Gastrocnemius medialis (tissue), 4 donors: ENCODE measurements at regions not wholly inside any gene's neighbourhood (a gene's known extent, or its start where the extent isn't known, plus 50 kb on each side); places are given as distances from the start of the nearest gene placed in this dataset.

Experiments used
- ATAC-seq, 2 donors: fragments of 150-250 bp; one replicate each; pipeline ENCODE4 v1.9.1; 2016
- DNase-seq, 2 donors: peaks; one replicate each; pipeline ENCODE4 v3.0.0-alpha.2; 2019
- H3K27ac ChIP-seq, 4 donors: fragments of 200-600 bp; sonication (generic); 1 replicate in 1 of 4; 2 replicates in 3 of 4; pipeline ENCODE4 v1.5.1; 2016 to 2018; ENCODE audit warnings: mild to moderate bottlenecking in 2 of 4, moderate library complexity in 1 of 4
- H3K27me3 ChIP-seq, 3 donors: fragments of 200-600 bp; sonication (generic) in 2 of 3; 1 replicate in 1 of 3; 2 replicates in 2 of 3; pipeline versions ENCODE4 v1.5.1 to v1.6.0; 2016 to 2019; ENCODE audit warnings: mild to moderate bottlenecking in 1 of 3, moderate library complexity in 1 of 3
- H3K36me3 ChIP-seq, 2 donors: fragments of 200-600 bp; sonication (generic) in 1 of 2; one replicate each; pipeline ENCODE4 v1.5.1; 2017 to 2018
- H3K4me1 ChIP-seq, 2 donors: fragments of 200-600 bp; sonication (generic) in 1 of 2; one replicate each; pipeline ENCODE4 v1.5.1; 2016 to 2017; ENCODE audit warnings: mild to moderate bottlenecking in 2 of 2
- H3K4me3 ChIP-seq, 4 donors: fragments of 200-600 bp; sonication (generic) in 3 of 4; 1 replicate in 1 of 4; 2 replicates in 3 of 4; pipeline ENCODE4 v1.5.1; 2016 to 2019; ENCODE audit warnings: mild to moderate bottlenecking in 2 of 4
- H3K9me3 ChIP-seq, 3 donors: fragments of 200-600 bp; sonication (generic) in 2 of 3; 1 replicate in 1 of 3; 2 replicates in 2 of 3; pipeline ENCODE4 v1.5.1; 2016 to 2019
- CTCF ChIP-seq, 5 experiments: fragments of 450-650 bp in 3 of 5; fragments of 200-600 bp in 2 of 5; sonication (generic) in 2 of 5; IDR thresholded peaks in 4 of 5; conservative IDR thresholded peaks in 1 of 5; 1 replicate in 4 of 5; 2 replicates in 1 of 5; pipeline ENCODE4 v1.5.1; 2016 to 2019; ENCODE audit warnings: antibody characterized with exemption in 5 of 5, mild to moderate bottlenecking in 3 of 5, moderate library complexity in 3 of 5
- POLR2A ChIP-seq, 2 donors: fragments of 450-650 bp; IDR thresholded peaks; one replicate each; pipeline ENCODE4 v1.6.1; 2017; ENCODE audit warnings: antibody characterized with exemption in 2 of 2, mild to moderate bottlenecking in 2 of 2, moderate library complexity in 2 of 2
- in situ Hi-C, 4 donors: fragments of 200-750 bp; cut with MboI; loops; one replicate each; pipeline versions ENCODE4 v1.15.0 to v1.8.0; 2017; ENCODE audit warnings: low sequenced_read_pairs in 4 of 4
- intact Hi-C: fragments of 100-400 bp; cut with DNase I; formaldehyde crosslinking; loops from one replicate; pipeline ENCODE4 v1.15.1; 2023; ENCODE audit warnings: low total_unique reads

- Histone ChIP-seq H3K4me1 (no peaks in the 10 kb centered on the region), H3K27ac (no peak overlapping the region), H3K27me3 (no peaks in the 10 kb centered on the region), H3K36me3 (no peaks in the 10 kb centered on the region), H3K9me3 (no peaks in the 10 kb centered on the region), H3K4me3 (no peak overlapping the region)
- no peak for TF ChIP-seq POLR2A (IDR thresholded peaks at IDR 0.05)
- TF ChIP-seq CTCF (IDR thresholded peaks at IDR 0.05 in 4 of 5, conservative IDR thresholded peaks at IDR 0.05 in 1 of 5): no peak
- DNase-seq: no peak
- ATAC-seq: no peak
- intact Hi-C loops: no loop called here
- in situ Hi-C loops: no loop called here
Observed at GRCh38 chr18:1455605-1456004, 550.9 kb downstream of the ADCYAP1 start.

- no peak overlapping the region for H3K27ac ChIP-seq
- TF ChIP-seq POLR2A (IDR thresholded peaks at IDR 0.05) (no peak), CTCF (IDR thresholded peaks at IDR 0.05 in 4 of 5, conservative IDR thresholded peaks at IDR 0.05 in 1 of 5) (no peak)
- H3K4me1 ChIP-seq: no peaks in the 10 kb centered on the region
- DNase-seq (no peak), ATAC-seq (no peak)
- intact Hi-C loops: no loop called here
- in situ Hi-C loops: no loop called here
- H3K27me3 ChIP-seq: no peaks in the 10 kb centered on the region
- no peak overlapping the region for H3K4me3 ChIP-seq
- H3K9me3 ChIP-seq: no peaks in the 10 kb centered on the region
- H3K36me3 ChIP-seq: no peaks in the 10 kb centered on the region
Observed at GRCh38 chr18:1458547-1458946, 553.9 kb downstream of the ADCYAP1 start.

- DNase-seq: no peak
- H3K27ac ChIP-seq: no peak overlapping the region
- no peaks in the 10 kb centered on the region for H3K36me3 ChIP-seq
- intact Hi-C loops: no loop called here
- H3K4me3 ChIP-seq: no peak overlapping the region
- TF ChIP-seq CTCF (IDR thresholded peaks at IDR 0.05 in 4 of 5, conservative IDR thresholded peaks at IDR 0.05 in 1 of 5) (no peak), POLR2A (IDR thresholded peaks at IDR 0.05) (no peak)
- H3K4me1 ChIP-seq: no peaks in the 10 kb centered on the region
- no peak for ATAC-seq
- H3K27me3 ChIP-seq: no peaks in the 10 kb centered on the region
- in situ Hi-C loops: no loop called here
- H3K9me3 ChIP-seq: no peaks in the 10 kb centered on the region
Observed at GRCh38 chr18:1463981-1464380, 559.3 kb downstream of the ADCYAP1 start.

- Histone ChIP-seq H3K4me3 (no peak overlapping the region), H3K4me1 (no peaks in the 10 kb centered on the region), H3K27ac (no peak overlapping the region), H3K36me3 (no peaks in the 10 kb centered on the region), H3K27me3 (no peaks in the 10 kb centered on the region), H3K9me3 (no peaks in the 10 kb centered on the region)
- no peak for DNase-seq
- no peak for ATAC-seq
- TF ChIP-seq CTCF (IDR thresholded peaks at IDR 0.05 in 4 of 5, conservative IDR thresholded peaks at IDR 0.05 in 1 of 5) (no peak), POLR2A (IDR thresholded peaks at IDR 0.05) (no peak)
- in situ Hi-C loops (no loop called here), intact Hi-C loops (no loop called here)
Observed at GRCh38 chr18:1464444-1465217, 560.0 kb downstream of the ADCYAP1 start.

- no peaks in the 10 kb centered on the region for H3K9me3 ChIP-seq
- no peak overlapping the region for H3K27ac ChIP-seq
- no peaks in the 10 kb centered on the region for H3K36me3 ChIP-seq
- DNase-seq: no peak
- TF ChIP-seq POLR2A (IDR thresholded peaks at IDR 0.05) (no peak), CTCF (IDR thresholded peaks at IDR 0.05 in 4 of 5, conservative IDR thresholded peaks at IDR 0.05 in 1 of 5) (no peak)
- H3K4me1 ChIP-seq: no peaks in the 10 kb centered on the region
- no peak for ATAC-seq
- no peaks in the 10 kb centered on the region for H3K27me3 ChIP-seq
- in situ Hi-C loops: no loop called here
- H3K4me3 ChIP-seq: no peak overlapping the region
- intact Hi-C loops: no loop called here
Observed at GRCh38 chr18:1466035-1466434, 561.4 kb downstream of the ADCYAP1 start.
